ENCODE measurements at regions not wholly inside any gene's neighbourhood (a gene's known extent, or its start where the extent isn't known, plus 50 kb on each side); places are given as distances from the start of the nearest gene placed in this dataset.

GRCh38 chr20:1813674-1814635 is 81.3 kb upstream of the SIRPA start:
- CTCF ChIA-PET: interaction anchor here (0.6 kb wide), 2 partner anchors 86 to 308 kb away, joined by 4 to 6 read pairs; no protein-coding TSS in a partner anchor
- H3K4me2 ChIP-seq (ENCODE audit: low read length): peak overlapping the region; percentile 22; the same call in 1 of the 2 replicates
- TF ChIP-seq CTCF (conservative IDR thresholded peaks at IDR 0.05; ENCODE audit: low read depth, low read length) (no peak), EZH2 (IDR thresholded peaks at IDR 0.05; ENCODE audit: low read length, unreplicated experiment) (no peak), EZH2phosphoT487 (IDR thresholded peaks at IDR 0.05; ENCODE audit: borderline replicate concordance, low read length) (no peak)

GRCh38 chr20:1813101-1813529 is 82.1 kb upstream of the SIRPA start:
- Histone ChIP-seq H3F3A (ENCODE audit: low read length, unreplicated experiment) (no peaks in the 10 kb centered on the region), H3K4me2 (ENCODE audit: low read length) (peak overlapping the region; percentile 22; the same call in 1 of the 2 replicates), H3K27me3 (ENCODE audit: low read length) (no peaks in the 10 kb centered on the region), H3K9me2 (replicated peaks; ENCODE audit: low read length) (no peaks in the 10 kb centered on the region), H3K9me3 (ENCODE audit: low read length) (no peaks in the 10 kb centered on the region), H3K36me3 (ENCODE audit: low read depth, low read length) (no peaks in the 10 kb centered on the region), H3K9ac (ENCODE audit: low read length) (no peak overlapping the region), H3K27ac (ENCODE audit: low read length) (peak overlapping the region; percentile 57), H3K4me3 (ENCODE audit: low read length) (no peak overlapping the region), H3K4me1 (ENCODE audit: insufficient read depth, low read length) (peaks cover 72% of the 10 kb centered on the region), H2AFZ (ENCODE audit: low read length) (no peak overlapping the region), H3K79me2 (ENCODE audit: low read length) (no peaks in the 10 kb centered on the region), H4K20me1 (ENCODE audit: low read length) (no peaks in the 10 kb centered on the region)
- CTCF ChIA-PET: interaction anchor here (0.6 to 1.2 kb wide), 2 partner anchors 11 to 307 kb away, joined by 4 read pairs; no protein-coding TSS in a partner anchor
- intact Hi-C loops (cut with micrococcal nuclease): no loop called here
- POLR2A ChIA-PET (ENCODE audit: unreplicated experiment): interaction anchor here (0.5 to 0.6 kb wide), 4 partner anchors 304 to 730 kb away, joined by 3 to 7 read pairs (median 4); partner anchors contain the start of gene NSFL1C
- peak; percentile 96 for DNase-seq
- no peak for TF ChIP-seq EZH2phosphoT487 (IDR thresholded peaks at IDR 0.05; ENCODE audit: borderline replicate concordance, low read length)
- no peak for TF ChIP-seq EZH2 (IDR thresholded peaks at IDR 0.05; ENCODE audit: low read length, unreplicated experiment)
- TF ChIP-seq CTCF (conservative IDR thresholded peaks at IDR 0.05; ENCODE audit: low read depth, low read length): no peak
- no TSS peak for BruUV-seq (replicated peaks)
- peak; percentile 61 for ATAC-seq

More at GRCh38 chr20:1813674-1814635, 81.3 kb upstream of the SIRPA start:
- peaks cover 67% of the 10 kb centered on the region for H3K4me1 ChIP-seq (ENCODE audit: insufficient read depth, low read length)
- H3K27ac ChIP-seq (ENCODE audit: low read length): peak overlapping the region; percentile 33
- no TSS peak for BruUV-seq (replicated peaks)
- H3K36me3 ChIP-seq (ENCODE audit: low read depth, low read length): no peaks in the 10 kb centered on the region
- H3K9me2 ChIP-seq (replicated peaks; ENCODE audit: low read length): no peaks in the 10 kb centered on the region
- no peak overlapping the region for H3K4me3 ChIP-seq (ENCODE audit: low read length)
- no peaks in the 10 kb centered on the region for H3K79me2 ChIP-seq (ENCODE audit: low read length)
- POLR2A ChIA-PET (ENCODE audit: unreplicated experiment): interaction anchor here (0.6 kb wide), 1 partner anchor 729 kb away, joined by 4 read pairs; no protein-coding TSS in a partner anchor
- no peaks in the 10 kb centered on the region for H4K20me1 ChIP-seq (ENCODE audit: low read length)
- ATAC-seq (no peak), DNase-seq (no peak)
- H3K27me3 ChIP-seq (ENCODE audit: low read length): no peaks in the 10 kb centered on the region
- intact Hi-C loops (cut with micrococcal nuclease): no loop called here
- no peaks in the 10 kb centered on the region for H3F3A ChIP-seq (ENCODE audit: low read length, unreplicated experiment)
- no peaks in the 10 kb centered on the region for H3K9me3 ChIP-seq (ENCODE audit: low read length)
- no peak overlapping the region for H2AFZ ChIP-seq (ENCODE audit: low read length)
- no peak overlapping the region for H3K9ac ChIP-seq (ENCODE audit: low read length)

Data from PC-3 (cell line).